ENCODE measurements at regions not wholly inside any gene's neighbourhood (a gene's known extent, or its start where the extent isn't known, plus 50 kb on each side); places are given as distances from the start of the nearest gene placed in this dataset.
"Not testable (repeated sequence)": the region's sequence is repeated elsewhere in the genome, so short reads cannot be mapped to it uniquely, and the experiment has no call there.

- no peak for DNase-seq
- Histone ChIP-seq H3K4me3 (no peak overlapping the region), H3K36me3 (replicated peaks in 1 of 2) (no peaks in the 10 kb centered on the region), H3K27me3 (no peaks in the 10 kb centered on the region), H3K4me1 (replicated peaks in 1 of 2) (no peaks in the 10 kb centered on the region), H3K27ac (no peak overlapping the region), H3K9me3 (replicated peaks in 1 of 3) (no peaks in the 10 kb centered on the region)
- WGBS, 4 donors, result 64 to 69% (median 67%) methylated on average over 6 to 7 of the region's 7 CpGs
- intact Hi-C loops (cut with DNase I), result no loop called here
- TF ChIP-seq CTCF (IDR thresholded peaks at IDR 0.05) (no peak), POLR2A (IDR thresholded peaks at IDR 0.05) (no peak)
Observed at GRCh38 chr19:28549680-28550277, 663.2 kb downstream of the UQCRFS1 start.

GRCh38 chr19:28546148-28546685 is 666.7 kb downstream of the UQCRFS1 start:
- no peaks in the 10 kb centered on the region for H3K9me3 ChIP-seq (replicated peaks in 1 of 3)
- H3K4me3 ChIP-seq, result no peak overlapping the region
- H3K4me1 ChIP-seq (replicated peaks in 1 of 2), result no peaks in the 10 kb centered on the region
- H3K27me3 ChIP-seq, result no peaks in the 10 kb centered on the region
- H3K36me3 ChIP-seq (replicated peaks in 1 of 2), result no peaks in the 10 kb centered on the region
- WGBS, 4 donors, result 82 to 86% (median 83%) methylated on average over 9 to 10 of the region's 10 CpGs
- intact Hi-C loops (cut with DNase I), result no loop called here
- TF ChIP-seq POLR2A (IDR thresholded peaks at IDR 0.05) (no peak), CTCF (IDR thresholded peaks at IDR 0.05) (no peak)
- no peak overlapping the region for H3K27ac ChIP-seq
- DNase-seq, result no peak

- H3K4me3 ChIP-seq; intact Hi-C loops (cut with DNase I); H3K9me3 ChIP-seq (replicated peaks in 1 of 3); H3K4me1 ChIP-seq (replicated peaks in 1 of 2); DNase-seq; H3K36me3 ChIP-seq (replicated peaks in 1 of 2); H3K27me3 ChIP-seq; H3K27ac ChIP-seq: not testable (repeated sequence)
- WGBS, 4 donors, result 81 to 92% (median 86%) methylated on average over 7 of the region's 7 CpGs
Observed at GRCh38 chr19:28545397-28545796, 667.6 kb downstream of the UQCRFS1 start.

DNA sequence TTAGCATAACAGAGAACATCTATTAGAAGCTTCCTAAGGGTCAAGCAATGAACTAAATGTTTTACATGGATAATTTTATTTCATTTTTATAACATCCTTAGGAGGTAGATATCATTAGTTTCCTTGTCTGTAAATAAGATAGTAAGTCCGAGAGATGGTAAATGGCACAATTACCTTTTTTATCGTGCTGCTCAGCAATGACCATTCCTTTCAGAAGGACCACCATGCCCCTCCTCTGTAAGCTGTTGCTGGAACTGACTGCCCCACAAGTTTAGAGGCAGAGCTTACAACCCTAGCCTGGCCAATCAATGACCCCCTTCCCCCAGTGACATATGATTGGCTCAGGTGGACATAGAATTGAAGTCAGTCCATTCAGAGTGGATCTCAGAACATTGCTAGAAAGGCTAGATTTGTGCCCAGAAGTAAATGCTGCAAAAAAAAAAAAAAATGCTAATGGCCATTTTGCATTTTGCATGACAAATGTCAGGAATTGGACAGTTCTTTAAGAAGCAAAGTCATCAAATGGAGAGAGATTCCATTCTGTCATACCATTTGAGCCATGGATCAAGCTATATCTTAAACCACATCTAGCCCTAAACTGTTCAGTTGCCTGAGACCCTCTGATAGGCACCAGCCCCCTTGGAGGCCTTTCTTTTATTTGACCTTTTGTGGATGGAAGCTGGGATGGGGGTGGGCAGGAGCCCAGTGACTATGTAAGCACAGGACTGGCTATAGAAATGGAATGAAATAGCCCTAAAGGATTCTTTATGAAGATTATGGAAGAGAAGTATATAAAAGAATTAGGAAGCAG is 668.3 kb downstream of the UQCRFS1 start:
- Histone ChIP-seq H3K4me1 (replicated peaks in 1 of 2) (no peaks in the 10 kb centered on the region), H3K36me3 (replicated peaks in 1 of 2) (no peaks in the 10 kb centered on the region), H3K27me3 (no peaks in the 10 kb centered on the region), H3K4me3 (no peak overlapping the region), H3K9me3 (replicated peaks in 1 of 3) (no peaks in the 10 kb centered on the region), H3K27ac (no peak overlapping the region)
- no peak for DNase-seq
- TF ChIP-seq POLR2A (IDR thresholded peaks at IDR 0.05) (no peak), CTCF (IDR thresholded peaks at IDR 0.05) (no peak)
- WGBS, 4 donors, result 88 to 95% (median 91%) methylated on average over 2 of the region's 2 CpGs
- intact Hi-C loops (cut with DNase I), result no loop called here
